ENCODE measurements at regions not wholly inside any gene's neighbourhood (a gene's known extent, or its start where the extent isn't known, plus 50 kb on each side); places are given as distances from the start of the nearest gene placed in this dataset.

DNA sequence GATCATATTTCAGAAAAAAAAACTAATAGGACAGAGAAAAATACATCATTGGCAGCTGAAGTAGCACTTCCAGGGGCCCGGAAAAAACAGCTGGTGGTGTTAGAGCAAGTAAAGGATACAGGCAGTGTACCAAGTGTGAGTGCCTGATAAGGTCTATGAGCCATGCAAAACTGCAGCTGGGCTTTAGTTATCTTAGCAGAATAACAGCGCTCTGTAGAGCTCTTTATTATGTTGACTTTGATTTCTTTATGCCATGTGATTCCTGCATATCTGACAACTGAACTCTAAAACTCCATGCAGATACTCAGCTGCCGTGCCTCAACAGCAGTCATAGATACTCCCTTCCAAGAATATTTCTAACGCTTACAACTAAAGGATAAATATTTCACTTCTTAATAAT lies 119.5 kb downstream of the CAAP1 start:
- DNase-seq (ENCODE audit: extremely low read depth, low read depth), result no peak
- TF ChIP-seq, protein P1, sequence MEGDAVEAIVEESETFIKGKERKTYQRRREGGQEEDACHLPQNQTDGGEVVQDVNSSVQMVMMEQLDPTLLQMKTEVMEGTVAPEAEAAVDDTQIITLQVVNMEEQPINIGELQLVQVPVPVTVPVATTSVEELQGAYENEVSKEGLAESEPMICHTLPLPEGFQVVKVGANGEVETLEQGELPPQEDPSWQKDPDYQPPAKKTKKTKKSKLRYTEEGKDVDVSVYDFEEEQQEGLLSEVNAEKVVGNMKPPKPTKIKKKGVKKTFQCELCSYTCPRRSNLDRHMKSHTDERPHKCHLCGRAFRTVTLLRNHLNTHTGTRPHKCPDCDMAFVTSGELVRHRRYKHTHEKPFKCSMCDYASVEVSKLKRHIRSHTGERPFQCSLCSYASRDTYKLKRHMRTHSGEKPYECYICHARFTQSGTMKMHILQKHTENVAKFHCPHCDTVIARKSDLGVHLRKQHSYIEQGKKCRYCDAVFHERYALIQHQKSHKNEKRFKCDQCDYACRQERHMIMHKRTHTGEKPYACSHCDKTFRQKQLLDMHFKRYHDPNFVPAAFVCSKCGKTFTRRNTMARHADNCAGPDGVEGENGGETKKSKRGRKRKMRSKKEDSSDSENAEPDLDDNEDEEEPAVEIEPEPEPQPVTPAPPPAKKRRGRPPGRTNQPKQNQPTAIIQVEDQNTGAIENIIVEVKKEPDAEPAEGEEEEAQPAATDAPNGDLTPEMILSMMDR (IDR thresholded peaks at IDR 0.05; ENCODE audit: low read depth, low read length, missing control alignments), result no peak

DNA sequence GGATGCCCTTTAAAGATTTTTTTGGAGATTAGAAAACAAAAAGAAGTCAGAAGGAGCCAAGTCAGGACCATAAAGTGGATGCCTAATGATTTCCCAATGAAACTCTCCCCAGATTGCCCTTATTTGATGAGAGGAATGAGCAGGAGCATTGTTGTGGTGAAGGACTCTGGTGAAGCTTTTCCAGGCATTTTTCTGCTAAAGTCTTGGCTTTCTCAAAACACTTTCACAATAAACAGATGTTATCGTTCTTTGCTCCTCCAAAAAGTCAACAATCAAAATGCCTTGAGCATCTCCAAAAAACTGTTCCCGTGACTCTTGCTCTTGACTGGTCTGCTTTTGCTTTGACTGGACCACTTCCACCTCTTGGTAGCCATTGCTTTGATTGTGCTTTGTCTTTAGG lies 121.8 kb downstream of the CAAP1 start:
- DNase-seq (ENCODE audit: extremely low read depth, low read depth), result no peak
- no peak overlapping the region for H3K4me3 ChIP-seq (replicated peaks; ENCODE audit: low read depth, low read length)
- TF ChIP-seq, protein P1 (IDR thresholded peaks at IDR 0.05; ENCODE audit: low read depth, low read length, missing control alignments), result no peak

More for the DNA sequence above, 119.5 kb downstream of the CAAP1 start:
- no peak overlapping the region for H3K4me3 ChIP-seq (replicated peaks; ENCODE audit: low read depth, low read length)

DNA sequence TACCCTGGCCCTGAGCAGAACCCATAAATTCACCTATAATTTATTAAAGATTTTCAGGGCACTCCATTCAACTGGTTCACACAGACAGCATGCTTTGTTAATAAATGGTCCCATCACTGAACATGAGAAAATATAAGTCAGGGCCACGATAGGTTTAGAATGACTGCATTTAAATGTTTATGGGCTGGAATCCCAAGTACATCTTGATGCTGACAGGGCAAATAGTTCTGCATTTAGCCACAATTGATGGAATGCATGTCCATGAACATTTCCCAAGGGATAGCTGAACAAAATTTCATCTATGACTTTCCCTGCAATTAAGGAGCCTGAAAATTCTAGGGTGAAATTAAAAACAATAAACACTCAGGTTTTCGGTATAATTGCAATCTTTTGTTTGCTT lies 124.5 kb downstream of the CAAP1 start:
- H3K4me3 ChIP-seq (replicated peaks; ENCODE audit: low read depth, low read length), result no peak overlapping the region
- TF ChIP-seq, protein P1 (IDR thresholded peaks at IDR 0.05; ENCODE audit: low read depth, low read length, missing control alignments), result no peak
- DNase-seq (ENCODE audit: extremely low read depth, low read depth), result no peak

DNA sequence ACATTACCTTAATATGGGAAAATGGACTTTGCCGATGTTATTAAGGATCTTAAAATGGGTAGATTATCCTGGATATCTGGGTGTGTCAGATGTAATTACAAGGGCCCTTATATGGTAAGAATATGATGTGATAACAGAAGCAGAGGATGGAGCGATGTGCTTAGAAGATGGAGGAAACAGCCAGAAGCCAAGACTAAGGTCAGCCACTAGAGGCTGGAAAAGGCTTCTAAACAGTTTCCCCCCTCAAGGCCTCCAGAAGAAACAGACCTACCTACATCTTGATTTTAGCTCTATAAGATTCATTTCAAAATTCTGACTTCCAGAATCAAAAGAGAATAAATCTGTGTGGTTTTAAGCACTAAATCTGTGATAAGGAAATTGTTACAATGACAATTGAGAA lies 131.9 kb downstream of the CAAP1 start:
- TF ChIP-seq, protein P1 (IDR thresholded peaks at IDR 0.05; ENCODE audit: low read depth, low read length, missing control alignments), result no peak
- DNase-seq (ENCODE audit: extremely low read depth, low read depth), result no peak
- H3K4me3 ChIP-seq (replicated peaks; ENCODE audit: low read depth, low read length), result no peak overlapping the region

DNA sequence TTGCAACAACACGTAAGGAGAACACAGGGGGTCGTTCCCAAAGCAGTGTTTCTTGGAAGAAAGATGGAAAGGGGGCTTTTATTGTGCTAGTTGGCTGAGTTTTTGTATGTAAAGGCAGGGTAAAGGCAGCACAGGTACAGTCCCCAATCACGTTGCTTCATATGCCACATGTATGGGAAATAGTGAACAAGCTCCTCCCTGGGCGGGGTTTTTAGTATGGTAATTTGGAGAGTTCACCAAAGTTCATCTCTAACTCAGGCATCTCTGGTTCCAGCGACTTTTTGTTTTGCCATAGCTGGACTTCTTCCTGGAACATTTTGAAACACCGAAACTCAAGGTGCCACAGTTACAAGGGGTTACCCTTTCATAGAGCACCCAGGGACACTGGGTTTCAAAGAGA lies 133.9 kb downstream of the CAAP1 start:
- DNase-seq (ENCODE audit: extremely low read depth, low read depth), result no peak
- TF ChIP-seq, protein P1 (IDR thresholded peaks at IDR 0.05; ENCODE audit: low read depth, low read length, missing control alignments), result no peak
- no peak overlapping the region for H3K4me3 ChIP-seq (replicated peaks; ENCODE audit: low read depth, low read length)

DNA sequence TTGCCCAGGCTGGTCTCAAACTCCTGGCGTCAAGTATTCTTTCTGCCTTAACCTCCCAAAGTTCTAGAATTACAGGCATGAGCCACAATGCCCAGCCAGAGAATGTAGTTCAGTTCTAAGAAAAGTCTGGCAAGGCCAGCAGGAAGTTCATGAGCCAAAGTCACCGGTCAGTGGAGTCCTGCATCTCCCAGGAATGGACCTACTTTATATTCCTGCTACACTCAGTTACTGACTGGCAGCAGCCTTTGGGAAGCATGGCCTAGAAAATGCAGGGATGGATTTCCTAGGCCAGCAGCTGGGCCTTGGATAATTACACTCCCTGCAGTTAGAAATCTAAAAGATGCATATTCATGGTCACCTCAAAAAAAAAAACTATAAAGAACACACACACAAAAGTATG lies 135.7 kb downstream of the CAAP1 start:
- TF ChIP-seq, protein P1 (IDR thresholded peaks at IDR 0.05; ENCODE audit: low read depth, low read length, missing control alignments), result no peak
- no peak overlapping the region for H3K4me3 ChIP-seq (replicated peaks; ENCODE audit: low read depth, low read length)
- no peak for DNase-seq (ENCODE audit: extremely low read depth, low read depth)

DNA sequence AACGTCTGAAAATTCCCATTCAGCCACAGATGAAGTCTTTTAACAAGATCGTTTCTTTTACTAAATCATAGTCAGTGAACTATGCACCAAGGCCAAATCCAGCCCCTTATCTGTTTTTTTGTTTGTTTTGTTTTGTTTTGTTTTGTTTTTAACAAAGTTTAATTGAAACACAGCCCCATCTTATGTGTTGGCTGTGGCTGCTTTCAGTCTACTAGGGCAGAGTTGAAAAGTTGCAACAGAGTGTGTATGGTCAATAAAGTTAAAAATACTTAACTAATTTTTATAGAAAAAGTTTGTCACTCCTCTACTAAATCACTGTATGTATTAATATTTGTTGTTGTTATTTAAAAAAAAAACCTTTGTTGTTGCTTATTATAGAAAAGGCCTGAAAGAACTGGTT lies 137.1 kb downstream of the CAAP1 start:
- H3K4me3 ChIP-seq (replicated peaks; ENCODE audit: low read depth, low read length), result no peak overlapping the region
- no peak for DNase-seq (ENCODE audit: extremely low read depth, low read depth)
- TF ChIP-seq, protein P1 (IDR thresholded peaks at IDR 0.05; ENCODE audit: low read depth, low read length, missing control alignments), result no peak

All from HFF-Myc (cell line).